H9 (cell line): ENCODE measurements at regions not wholly inside any gene's neighbourhood (a gene's known extent, or its start where the extent isn't known, plus 50 kb on each side); places are given as distances from the start of the nearest gene placed in this dataset.
A peak's percentile ranks its signal among the peaks of the same experiment; 100 is the strongest.
"Not testable (repeated sequence)": the region's sequence is repeated elsewhere in the genome, so short reads cannot be mapped to it uniquely, and the experiment has no call there.

Source experiments
- DNase-seq: peaks from one replicate; pipeline ENCODE4 v3.0.0-alpha.2; 2017
- H2AFZ ChIP-seq: one replicate; pipeline ENCODE4 v1.6.1; 2013; ENCODE audit warnings: mild to moderate bottlenecking, low read length, control low read depth, moderate library complexity
- H2AK5ac ChIP-seq: 2 replicates; pipeline ENCODE4 v1.6.1; 2013; ENCODE audit warnings: low read length, control low read depth, mixed read lengths; ENCODE audit not compliant: insufficient read length
- H2BK120ac ChIP-seq: one replicate; pipeline ENCODE4 v1.6.1; 2013; ENCODE audit warnings: low read depth, mild to moderate bottlenecking, low read length, control low read depth, inconsistent platforms; ENCODE audit not compliant: poor library complexity, severe bottlenecking
- H2BK12ac ChIP-seq: 2 replicates; pipeline ENCODE4 v1.6.1; 2013; ENCODE audit warnings: low read length, control low read depth, mixed read lengths, low read depth; ENCODE audit not compliant: insufficient read length
- H2BK15ac ChIP-seq: 2 replicates; pipeline ENCODE4 v1.6.1; 2013; ENCODE audit warnings: low read depth, low read length, control low read depth
- H2BK20ac ChIP-seq: one replicate; pipeline ENCODE4 v1.6.1; 2013; ENCODE audit warnings: low read depth, mild to moderate bottlenecking, low read length, control low read depth, inconsistent platforms; ENCODE audit not compliant: poor library complexity, severe bottlenecking
- H2BK5ac ChIP-seq: 2 replicates; pipeline ENCODE4 v1.6.1; 2013; ENCODE audit warnings: low read length, control low read depth, mixed read lengths; ENCODE audit not compliant: insufficient read length
- H3K14ac ChIP-seq: 2 replicates; pipeline ENCODE4 v1.6.1; 2013; ENCODE audit warnings: low read length, control low read depth; ENCODE audit not compliant: insufficient read depth
- H3K18ac ChIP-seq: 2 replicates; pipeline ENCODE4 v1.6.1; 2013; ENCODE audit warnings: low read depth, mild to moderate bottlenecking, mixed read lengths, low read length, control low read depth; ENCODE audit not compliant: insufficient read length
- H3K23ac ChIP-seq: 2 replicates; pipeline ENCODE4 v1.6.1; 2013; ENCODE audit warnings: low read length, control low read depth, mixed read lengths, low read depth; ENCODE audit not compliant: insufficient read length
- H3K23me2 ChIP-seq: 2 replicates; pipeline ENCODE4 v1.6.1; 2013; ENCODE audit warnings: low read depth, mild to moderate bottlenecking, mixed read lengths, low read length, control low read depth; ENCODE audit not compliant: insufficient read length, poor library complexity, severe bottlenecking
- H3K27ac ChIP-seq: 2 replicates; pipeline ENCODE4 v1.5.1; 2013; ENCODE audit warnings: low read length, control low read depth, mixed read lengths, low read depth; ENCODE audit not compliant: insufficient read length
- H3K27me3 ChIP-seq: 2 replicates; pipeline ENCODE4 v1.6.1; 2013; ENCODE audit warnings: low read length, control low read depth, inconsistent platforms; ENCODE audit not compliant: insufficient read depth
- H3K4ac ChIP-seq: 2 replicates; pipeline ENCODE4 v1.6.1; 2013; ENCODE audit warnings: low read depth, mild to moderate bottlenecking, control low read depth, inconsistent platforms, low read length, moderate library complexity
- H3K4me1 ChIP-seq: 2 replicates; pipeline ENCODE4 v1.6.1; 2013; ENCODE audit warnings: low read length, control low read depth, inconsistent platforms; ENCODE audit not compliant: insufficient read depth
- H3K4me2 ChIP-seq: 2 replicates; pipeline ENCODE4 v1.6.1; 2013; ENCODE audit warnings: low read length, control low read depth, mixed read lengths; ENCODE audit not compliant: insufficient read length, insufficient read depth
- H3K56ac ChIP-seq: 2 replicates; pipeline ENCODE4 v1.6.1; 2013; ENCODE audit warnings: low read depth, mild to moderate bottlenecking, mixed read lengths, low read length, control low read depth; ENCODE audit not compliant: insufficient read length
- H3K79me1 ChIP-seq: 2 replicates; pipeline ENCODE4 v1.6.1; 2013; ENCODE audit warnings: low read depth, mild to moderate bottlenecking, moderate library complexity, low read length, control low read depth, inconsistent platforms; ENCODE audit not compliant: insufficient read depth, poor library complexity, severe bottlenecking
- H3K79me2 ChIP-seq: 2 replicates; pipeline ENCODE4 v1.6.1; 2013; ENCODE audit warnings: low read length, control low read depth, inconsistent platforms; ENCODE audit not compliant: insufficient read depth
- H3K9ac ChIP-seq: 2 replicates; pipeline ENCODE4 v1.6.1; 2013; ENCODE audit warnings: low read length, control low read depth, mixed read lengths; ENCODE audit not compliant: insufficient read length; ENCODE audit errors: extremely low read depth
- H3K9me3 ChIP-seq: one replicate; pipeline ENCODE4 v1.6.1; 2013; ENCODE audit warnings: low read depth, low read length, inconsistent platforms; ENCODE audit not compliant: control insufficient read depth
- H3T11ph ChIP-seq: one replicate; pipeline ENCODE4 v1.6.1; 2013; ENCODE audit warnings: mild to moderate bottlenecking, low read length, control low read depth, inconsistent platforms
- H4K20me1 ChIP-seq: one replicate; pipeline ENCODE4 v1.6.1; 2013; ENCODE audit not compliant: control insufficient read depth, insufficient read length, insufficient read depth
- H4K5ac ChIP-seq: 2 replicates; pipeline ENCODE4 v1.6.1; 2013; ENCODE audit warnings: low read depth, mild to moderate bottlenecking, mixed read lengths, low read length, control low read depth; ENCODE audit not compliant: insufficient read length
- H4K8ac ChIP-seq: replicated peaks from 2 replicates; pipeline ENCODE4 v1.6.1; 2013; ENCODE audit warnings: low read length, control low read depth, mixed read lengths, low read depth; ENCODE audit not compliant: insufficient read length
- H4K91ac ChIP-seq: 2 replicates; pipeline ENCODE4 v1.6.1; 2013; ENCODE audit warnings: low read depth, mild to moderate bottlenecking, moderate library complexity, mixed read lengths, low read length, control low read depth; ENCODE audit not compliant: insufficient read length
- H3K27ac Mint-ChIP-seq, 3 experiments: 2 replicates in 2 of 3; 3 replicates in 1 of 3; pipeline ENCODE4 v1.8.0; 2020 to 2021; ENCODE audit warnings: mixed read lengths in 3 of 3, mild to moderate bottlenecking in 1 of 3, moderate library complexity in 1 of 3
- H3K27me3 Mint-ChIP-seq: 2 replicates; pipeline ENCODE4 v1.8.0; 2021; ENCODE audit warnings: low read depth, mild to moderate bottlenecking, moderate library complexity, mixed read lengths
- H3K36me3 Mint-ChIP-seq, 3 experiments: 2 replicates in 2 of 3; 3 replicates in 1 of 3; pipeline ENCODE4 v1.8.0; 2020 to 2021; ENCODE audit warnings: low read depth in 3 of 3, mixed read lengths in 3 of 3; ENCODE audit not compliant: insufficient read depth in 1 of 3
- H3K4me1 Mint-ChIP-seq, 2 experiments: 2 replicates each; pipeline ENCODE4 v1.8.0; 2020; ENCODE audit warnings: mixed read lengths in 2 of 2
- H3K4me3 Mint-ChIP-seq, 2 experiments: 2 replicates in 1 of 2; 3 replicates in 1 of 2; pipeline ENCODE4 v1.8.0; 2020 to 2021; ENCODE audit warnings: mild to moderate bottlenecking in 2 of 2, mixed read lengths in 2 of 2, moderate library complexity in 1 of 2
- H3K9me3 Mint-ChIP-seq, 2 experiments: 2 replicates in 1 of 2; 3 replicates in 1 of 2; pipeline ENCODE4 v1.8.0; 2020; ENCODE audit warnings: mild to moderate bottlenecking in 2 of 2, mixed read lengths in 2 of 2, moderate library complexity in 1 of 2
- CTCF ChIP-seq: fragments of 200-600 bp; sonication (generic); conservative IDR thresholded peaks from 3 replicates; pipeline ENCODE4 v1.8.0; 2021; ENCODE audit warnings: antibody characterized with exemption, mild to moderate bottlenecking
- WGBS: extraction: QIAGEN DNeasy Blood & Tissue Kit; methylation state at CpG from one replicate; pipeline ENCODE4 v1.1.7; 2013; ENCODE audit warnings: missing lambda C conversion rate, low lambda C conversion rate, mixed read lengths; ENCODE audit not compliant: insufficient read length; ENCODE audit errors: extremely low coverage; 5-methylcytosine and 5-hydroxymethylcytosine counted together

GRCh38 chr7:85336086-85336485, 149.2 kb upstream of the SEMA3D start:
- WGBS: no CpG with 5 or more reads among the region's 1 CpG
- H3K9me3 Mint-ChIP-seq: no peaks in the 10 kb centered on the region

DNA sequence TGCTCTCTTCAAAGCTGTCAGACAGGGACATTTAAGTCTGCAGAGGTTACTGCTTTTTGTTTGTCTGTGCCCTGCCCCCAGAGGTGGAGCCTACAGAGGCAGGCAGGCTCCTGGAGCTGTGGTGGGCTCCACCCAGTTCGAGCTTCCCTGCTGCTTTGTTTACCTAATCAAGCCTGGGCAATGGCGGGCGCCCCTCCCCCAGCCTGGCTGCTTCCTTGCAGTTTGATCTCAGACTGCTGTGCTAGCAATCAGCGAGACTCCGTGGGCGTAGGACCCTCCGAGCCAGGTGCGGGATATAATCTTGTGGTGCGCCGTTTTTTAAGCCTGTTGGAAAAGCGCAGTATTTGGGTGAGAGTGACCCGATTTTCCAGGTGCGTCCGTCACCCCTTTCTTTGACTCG, 148.3 kb upstream of the SEMA3D start:
- Mint-ChIP-seq H3K4me3 (peak overlapping the region in 1 of 2 experiments; percentile 44; a peak in 2 of 5 replicates), H3K4me1 (peaks cover 8 to 10% of the 10 kb centered on the region in 2 experiments)
- H3K9me3 ChIP-seq, H3K27ac ChIP-seq, H3T11ph ChIP-seq, H2BK15ac ChIP-seq, H3K23ac ChIP-seq, H3K9ac ChIP-seq, H3K27me3 ChIP-seq, H4K8ac ChIP-seq, H2BK5ac ChIP-seq, H3K79me1 ChIP-seq, H3K27ac Mint-ChIP-seq, H3K9me3 Mint-ChIP-seq, H2BK120ac ChIP-seq, H4K91ac ChIP-seq, H4K20me1 ChIP-seq, DNase-seq, H3K36me3 Mint-ChIP-seq, H3K56ac ChIP-seq, H3K23me2 ChIP-seq, H3K27me3 Mint-ChIP-seq, H3K79me2 ChIP-seq, H3K4me1 ChIP-seq, H4K5ac ChIP-seq, H2AK5ac ChIP-seq, H3K14ac ChIP-seq, H2BK20ac ChIP-seq, H3K18ac ChIP-seq, H2BK12ac ChIP-seq, H2AFZ ChIP-seq, H3K4me2 ChIP-seq, H3K4ac ChIP-seq: not testable (repeated sequence)
- WGBS: no CpG with 5 or more reads among the region's 15 CpGs

More at GRCh38 chr7:85336086-85336485, 149.2 kb upstream of the SEMA3D start:
- Histone ChIP-seq H3K79me1 (no peaks in the 10 kb centered on the region), H3K9ac (no peak overlapping the region), H2AFZ (no peak overlapping the region), H4K91ac (no peak overlapping the region), H2BK5ac (no peak overlapping the region), H3K27ac (no peak overlapping the region), H4K20me1 (no peaks in the 10 kb centered on the region), H2BK120ac (no peak overlapping the region), H3K4me2 (no peak overlapping the region), H3K27me3 (no peaks in the 10 kb centered on the region), H4K5ac (no peak overlapping the region), H2BK12ac (no peak overlapping the region), H3K18ac (no peak overlapping the region), H2BK20ac (no peak overlapping the region), H3K23ac (no peak overlapping the region), H3K4me1 (no peaks in the 10 kb centered on the region), H3K79me2 (no peaks in the 10 kb centered on the region), H3K56ac (no peak overlapping the region), H3K14ac (no peak overlapping the region), H3K23me2 (no peaks in the 10 kb centered on the region), H3K4ac (no peak overlapping the region), H4K8ac (no peak overlapping the region), H3T11ph (no peak overlapping the region), H2BK15ac (no peak overlapping the region), H2AK5ac (no peak overlapping the region), H3K9me3 (no peaks in the 10 kb centered on the region)
- peaks cover 3 to 9% (median 6%) of the 10 kb centered on the region in 3 experiments; a peak in 4 of 7 replicates for H3K36me3 Mint-ChIP-seq
- H3K27ac Mint-ChIP-seq: no peak overlapping the region; a peak in 1 of 7 replicates
- peaks cover 8 to 10% of the 10 kb centered on the region in 2 experiments for H3K4me1 Mint-ChIP-seq
- DNase-seq: no peak
- TF ChIP-seq CTCF: no peak
- no peaks in the 10 kb centered on the region for H3K27me3 Mint-ChIP-seq
- H3K4me3 Mint-ChIP-seq: no peak overlapping the region
